HTR-8/SVneo (cell line): ENCODE measurements at regions not wholly inside any gene's neighbourhood (a gene's known extent, or its start where the extent isn't known, plus 50 kb on each side); places are given as distances from the start of the nearest gene placed in this dataset.
"Not testable (repeated sequence)": the region's sequence is repeated elsewhere in the genome, so short reads cannot be mapped to it uniquely, and the experiment has no call there.

Experiments
- DNase-seq: peaks from one replicate; pipeline ENCODE4 v3.0.0; 2011; ENCODE audit warnings: low spot score, mixed read lengths; ENCODE audit not compliant: insufficient read length
- FAIRE-seq: peaks from 2 replicates; lab custom pipeline; 2011; peaks lifted over from hg19 to GRCh38; lab: Jason Lieb, UNC

DNA sequence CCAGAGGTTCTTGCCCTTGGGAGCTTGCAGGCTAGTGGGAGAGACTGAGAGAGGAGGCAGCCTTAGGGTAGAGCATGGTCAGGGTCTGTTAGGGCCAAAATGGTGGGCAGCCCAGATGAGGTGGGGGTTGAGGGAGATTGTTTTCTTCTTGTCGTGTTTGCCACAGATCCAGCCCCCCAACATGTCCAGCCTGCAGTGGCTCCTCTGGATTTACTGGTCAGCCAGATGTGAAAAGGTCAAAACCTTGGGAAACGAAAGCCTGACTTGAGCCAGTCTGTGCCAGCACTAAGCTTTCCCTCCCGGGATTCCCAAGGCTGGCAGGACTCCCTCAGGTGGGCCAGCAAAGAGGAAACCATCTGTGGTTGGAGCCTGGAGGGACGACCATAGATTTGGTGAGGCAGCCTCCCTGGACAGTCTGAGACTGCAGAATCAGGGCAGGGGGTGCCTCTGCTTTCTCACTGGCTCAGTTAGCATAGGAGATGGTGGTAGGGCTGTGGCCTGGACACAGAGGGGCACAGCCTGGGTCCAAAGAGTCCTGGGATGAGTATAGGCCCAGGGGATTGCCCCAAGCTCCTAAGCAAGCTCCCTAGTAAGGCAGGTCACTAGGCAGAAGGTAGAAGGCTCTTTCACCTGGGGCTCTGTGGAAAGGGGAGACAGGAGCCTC, 51.2 kb upstream of the PRR23C start:
- DNase-seq (no peak), FAIRE-seq (no peak)

DNA sequence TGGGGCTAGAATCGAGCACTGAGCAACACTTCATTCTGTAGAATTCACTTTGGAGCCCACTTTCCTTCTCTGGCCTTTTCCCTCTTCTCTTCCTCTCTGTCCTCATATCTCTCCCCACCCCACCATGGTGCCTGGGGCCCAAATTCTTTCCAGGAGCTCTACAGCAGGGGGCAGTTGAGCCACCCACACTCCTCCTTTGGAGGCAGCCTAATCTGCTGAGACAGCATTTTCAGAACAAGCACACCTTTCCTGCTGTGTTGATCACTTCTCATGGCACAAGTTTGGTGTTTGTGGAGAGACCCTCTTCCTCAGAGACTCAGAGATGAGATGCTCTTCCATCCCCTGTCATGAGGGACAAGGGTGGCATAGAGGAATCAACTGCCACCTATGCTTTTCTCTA, 52.0 kb upstream of the PRR23C start:
- FAIRE-seq (no peak), DNase-seq (no peak)

DNA sequence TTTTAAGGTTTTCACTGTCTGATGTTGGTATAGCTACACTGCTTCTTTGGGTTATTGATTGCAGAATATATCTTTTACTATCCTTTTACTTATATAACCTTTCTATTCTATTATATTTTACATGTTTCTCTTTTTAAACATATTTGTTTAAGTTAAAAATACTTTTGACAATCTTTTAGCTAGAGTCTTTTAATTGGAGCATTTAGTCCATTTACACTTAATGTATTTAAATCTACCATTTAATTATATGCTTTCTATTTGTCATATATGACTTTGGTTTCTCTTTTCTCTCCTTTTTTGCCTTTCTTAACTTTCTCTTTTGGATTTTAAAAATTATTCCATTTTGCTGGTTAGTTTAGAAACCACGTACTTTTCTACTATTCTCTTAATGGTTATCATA, 53.7 kb upstream of the PRR23C start:
- DNase-seq, result no peak
- no peak for FAIRE-seq

GRCh38 chr3:139099968-139100817, 55.5 kb upstream of the PRR23C start:
- DNase-seq, result no peak

GRCh38 chr3:139100821-139101220, 56.1 kb upstream of the PRR23C start:
- DNase-seq (no peak), FAIRE-seq (no peak)

More at GRCh38 chr3:139099968-139100817, 55.5 kb upstream of the PRR23C start:
- no peak for FAIRE-seq

DNA sequence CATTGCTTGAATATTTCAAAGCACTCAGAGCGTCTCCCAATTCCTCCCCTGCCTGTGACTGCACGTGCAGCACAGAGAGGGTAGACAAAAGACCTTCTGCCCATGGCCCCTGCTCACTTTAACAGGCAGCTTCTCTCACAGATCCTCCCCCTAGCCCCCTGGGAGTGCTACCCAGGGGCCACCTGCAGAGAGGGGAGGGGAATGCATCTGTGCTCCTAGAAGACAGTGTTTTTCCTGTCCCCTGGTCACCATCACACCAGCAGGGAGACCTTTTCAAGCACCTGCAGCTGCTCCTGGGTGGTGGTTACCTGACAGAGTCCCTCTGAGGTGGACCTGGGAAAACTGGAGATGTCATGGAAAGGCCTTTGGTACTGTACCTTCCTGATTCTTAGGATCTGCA, 56.7 kb upstream of the PRR23C start:
- DNase-seq (no peak), FAIRE-seq (no peak)

DNA sequence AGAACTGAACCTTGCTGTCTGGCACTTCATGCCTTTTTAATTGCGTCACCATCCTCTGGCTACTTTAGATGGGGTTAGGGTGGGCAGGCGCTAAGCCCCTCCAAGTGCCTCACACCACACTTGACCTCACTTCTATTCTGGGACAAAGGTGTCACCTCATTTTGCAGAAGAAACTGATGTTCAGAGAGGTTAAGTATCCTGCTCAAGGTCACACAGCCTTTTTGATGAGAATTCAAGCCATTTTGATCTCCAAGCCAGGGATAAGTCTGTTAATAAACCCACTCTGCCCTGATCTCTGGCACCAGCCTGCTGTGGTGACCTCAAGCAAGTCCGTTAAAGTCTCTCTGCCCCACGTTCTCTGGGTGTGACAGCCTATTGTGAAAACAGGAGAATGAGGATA, 58.8 kb upstream of the PRR23C start:
- FAIRE-seq (no peak), DNase-seq (no peak)

DNA sequence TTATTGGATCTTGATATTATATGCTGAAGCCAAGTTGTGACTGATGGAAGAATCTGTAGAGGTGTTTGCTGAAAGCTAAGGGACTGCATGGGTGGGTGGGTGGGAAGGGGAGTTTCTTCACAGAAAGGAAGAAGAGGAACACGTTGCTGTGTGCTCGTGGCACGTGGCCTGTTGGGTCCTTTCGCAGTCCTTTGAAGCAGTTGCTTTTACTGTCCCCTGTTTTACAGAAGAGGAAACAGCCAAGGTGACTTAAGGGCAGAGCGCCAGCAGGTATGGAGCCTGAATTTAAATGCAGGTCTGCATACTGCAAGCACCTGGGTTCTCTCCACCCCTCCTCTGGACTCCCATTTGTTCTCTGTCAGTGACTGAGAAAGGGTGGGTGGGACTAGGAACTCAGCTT, 59.4 kb upstream of the PRR23C start:
- FAIRE-seq, result no peak
- DNase-seq, result no peak

DNA sequence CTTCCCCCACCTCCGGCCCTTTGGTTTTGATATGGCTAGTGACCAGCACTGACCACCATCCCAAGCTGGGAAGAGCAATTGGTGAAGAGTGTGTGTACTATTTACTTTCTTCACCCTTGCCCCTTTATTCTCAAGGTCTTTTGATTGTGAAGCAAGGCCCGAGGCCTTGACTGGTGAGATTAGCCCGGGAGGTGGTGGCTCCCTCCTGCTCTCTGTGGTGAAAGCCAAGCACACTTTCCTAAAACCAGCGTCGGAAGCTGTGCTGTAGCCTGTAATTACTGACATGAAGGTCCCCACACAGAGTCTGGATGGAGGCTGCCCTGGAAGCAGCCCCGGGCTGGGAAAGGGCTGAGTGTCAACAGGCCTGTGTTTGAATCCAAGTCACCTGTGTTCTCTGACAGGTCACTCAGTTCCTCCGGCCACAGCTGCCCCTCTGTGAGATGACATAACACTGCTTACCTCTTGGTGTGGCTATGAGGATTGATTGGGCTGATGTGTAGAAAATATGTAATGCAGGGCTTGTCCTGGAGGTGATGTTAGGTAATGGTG, 60.5 kb upstream of the PRR23C start:
- DNase-seq (no peak), FAIRE-seq (no peak)

DNA sequence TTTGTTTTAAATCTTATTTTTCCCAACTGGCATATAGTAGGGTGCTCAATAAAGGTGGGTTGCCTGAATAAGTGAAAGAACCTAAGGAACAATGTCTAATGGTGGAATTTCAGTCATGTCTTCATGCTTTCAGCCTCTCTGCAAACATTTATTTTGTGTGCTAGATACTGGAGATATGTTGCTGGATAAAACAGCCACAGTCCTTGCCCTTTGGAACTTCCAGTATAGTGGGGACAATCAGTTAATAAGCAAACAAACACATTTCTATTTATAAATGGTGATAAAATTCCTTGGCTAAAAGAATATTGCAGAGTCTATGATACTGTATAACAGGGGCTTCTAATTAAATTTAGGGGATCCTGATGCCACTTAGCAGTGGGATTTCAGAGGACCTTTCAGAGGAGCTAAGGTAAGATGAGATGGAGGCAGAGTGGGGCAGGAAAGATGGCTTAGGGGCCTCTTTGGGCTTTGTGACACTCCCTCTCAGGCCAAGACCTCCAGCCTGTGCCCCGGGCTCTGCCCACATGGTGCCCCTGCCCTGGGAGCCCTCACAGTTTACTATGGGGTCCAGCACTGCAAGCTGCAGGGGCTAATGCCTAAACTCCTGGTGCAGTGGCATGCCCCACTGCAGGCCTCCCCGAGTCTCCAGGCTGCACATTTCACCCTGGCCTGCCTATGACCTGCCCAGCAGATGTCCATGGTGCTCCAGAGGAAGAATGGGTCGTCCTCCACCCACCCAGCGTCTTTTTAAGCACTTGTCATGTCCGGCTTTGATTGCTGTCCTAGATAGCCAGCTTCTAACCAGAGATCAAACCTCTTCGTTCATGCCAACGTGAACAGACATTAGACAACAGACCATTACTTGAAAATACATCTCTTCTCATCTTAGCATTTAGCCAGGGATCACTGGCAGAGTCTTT, 61.6 kb upstream of the PRR23C start:
- DNase-seq, result no peak
- FAIRE-seq, result no peak

- DNase-seq, result no peak
- FAIRE-seq, result no peak
Observed at GRCh38 chr3:139107424-139108252, 62.9 kb upstream of the PRR23C start.

GRCh38 chr3:139108253-139108969, 63.7 kb upstream of the PRR23C start:
- no peak for FAIRE-seq
- DNase-seq, result no peak

GRCh38 chr3:139109271-139109670, 64.6 kb upstream of the PRR23C start:
- no peak for DNase-seq
- FAIRE-seq, result no peak

- DNase-seq, result no peak
- FAIRE-seq, result no peak
Observed at GRCh38 chr3:139110072-139110830, 65.6 kb upstream of the PRR23C start.

DNA sequence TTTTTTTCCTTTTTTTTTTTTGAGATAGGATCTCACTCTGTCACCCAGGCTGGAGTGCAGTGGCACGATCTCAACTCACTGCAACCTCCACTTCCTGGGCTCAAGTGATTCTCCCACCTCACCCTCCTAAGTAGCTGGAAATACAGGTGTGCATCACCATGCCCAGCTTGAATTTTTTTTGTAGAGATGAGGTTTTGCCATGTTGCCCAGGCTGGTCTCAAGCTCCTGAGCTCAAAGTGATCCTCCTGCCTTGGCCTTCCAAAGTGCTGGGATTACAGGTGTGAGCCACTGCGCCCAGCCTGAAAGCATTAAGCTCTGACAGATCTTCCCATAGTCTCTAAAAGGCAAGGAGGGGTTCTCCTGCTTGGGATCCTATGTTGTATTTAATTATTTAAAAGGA, 66.2 kb upstream of the PRR23C start:
- DNase-seq, FAIRE-seq: not testable (repeated sequence)

- FAIRE-seq (peak; percentile 86), DNase-seq (peak; percentile 59)
Observed at GRCh38 chr3:139111392-139112229, 66.9 kb upstream of the PRR23C start.

GRCh38 chr3:139112230-139112558, 67.5 kb upstream of the PRR23C start:
- DNase-seq (no peak), FAIRE-seq (no peak)
